HEK293T (cell line): ENCODE measurements at regions not wholly inside any gene's neighbourhood (a gene's known extent, or its start where the extent isn't known, plus 50 kb on each side); places are given as distances from the start of the nearest gene placed in this dataset.

Experiments used
- ARNT ChIP-seq: fragments of 450-650 bp; IDR thresholded peaks from 2 replicates; pipeline ENCODE4 v1.6.1; 2017; ENCODE audit warnings: mild to moderate bottlenecking
- BHLHE40 ChIP-seq: fragments of 450-650 bp; IDR thresholded peaks from 2 replicates; pipeline ENCODE4 v1.6.1; 2016; ENCODE audit warnings: mild to moderate bottlenecking, moderate library complexity, borderline replicate concordance
- CTBP1 ChIP-seq: fragments of 450-650 bp; IDR thresholded peaks from 2 replicates; pipeline ENCODE4 v1.6.1; 2016; ENCODE audit warnings: borderline replicate concordance
- FOXA1 ChIP-seq: fragments of 450-650 bp; IDR thresholded peaks from 2 replicates; pipeline ENCODE4 v1.6.1; 2016; ENCODE audit warnings: mild to moderate bottlenecking
- FOXK2 ChIP-seq: fragments of 450-650 bp; IDR thresholded peaks from 2 replicates; pipeline ENCODE4 v1.6.1; 2016; ENCODE audit warnings: mild to moderate bottlenecking
- FOXM1 ChIP-seq: fragments of 450-650 bp; IDR thresholded peaks from 2 replicates; pipeline ENCODE4 v1.6.1; 2017; ENCODE audit warnings: mild to moderate bottlenecking, borderline replicate concordance
- HDGF ChIP-seq: fragments of 450-650 bp; IDR thresholded peaks from 2 replicates; pipeline ENCODE4 v1.6.1; 2017; ENCODE audit warnings: antibody characterized with exemption, borderline replicate concordance
- NFRKB ChIP-seq: fragments of 450-650 bp; IDR thresholded peaks from 2 replicates; pipeline ENCODE4 v1.6.1; 2016; ENCODE audit warnings: mild to moderate bottlenecking, moderate library complexity
- PKNOX1 ChIP-seq: fragments of 450-650 bp; IDR thresholded peaks from 2 replicates; pipeline ENCODE4 v1.6.1; 2016
- SP1 ChIP-seq: fragments of 450-650 bp; IDR thresholded peaks from 2 replicates; pipeline ENCODE4 v1.6.1; 2017
- SUZ12 ChIP-seq: fragments of 450-650 bp; IDR thresholded peaks from 2 replicates; pipeline ENCODE4 v1.6.1; 2016; ENCODE audit warnings: mild to moderate bottlenecking
- TARDBP ChIP-seq: fragments of 450-650 bp; IDR thresholded peaks from 2 replicates; pipeline ENCODE4 v1.6.1; 2016

- TF ChIP-seq CTBP1 (no peak), HDGF (no peak), ARNT (no peak), BHLHE40 (no peak), SP1 (no peak), PKNOX1 (no peak), TARDBP (no peak), SUZ12 (no peak), NFRKB (no peak), FOXM1 (no peak), FOXK2 (no peak), FOXA1 (no peak)
These were observed 75.9 kb upstream of the SELENOP start for GRCh38 chr5:42887575-42887974.
